Midbrain (tissue), 1 donor: ENCODE measurements at regions not wholly inside any gene's neighbourhood (a gene's known extent, or its start where the extent isn't known, plus 50 kb on each side); places are given as distances from the start of the nearest gene placed in this dataset.

Experiments
- DNase-seq: peaks from one replicate; lab custom pipeline; 2025; lab: John Stamatoyannopoulos, UW

GRCh38 chr17:77700165-77700881 is 258.2 kb upstream of the TNRC6C start:
- no peak for DNase-seq

- no peak for DNase-seq
Measured at GRCh38 chr17:77701996-77702395, 256.5 kb upstream of the TNRC6C start.

- no peak for DNase-seq
Measured at GRCh38 chr17:77704048-77704815, 254.3 kb upstream of the TNRC6C start.

GRCh38 chr17:77706938-77707337 is 251.6 kb upstream of the TNRC6C start:
- DNase-seq = no peak

- no peak for DNase-seq
Measured at GRCh38 chr17:77707546-77707945, 251.0 kb upstream of the TNRC6C start.

- DNase-seq = no peak
Measured at GRCh38 chr17:77708049-77708448, 250.5 kb upstream of the TNRC6C start.

- DNase-seq = no peak
Measured at GRCh38 chr17:77708936-77709335, 249.6 kb upstream of the TNRC6C start.

- no peak for DNase-seq
Measured at GRCh38 chr17:77709594-77709993, 248.9 kb upstream of the TNRC6C start.

- DNase-seq = no peak
Measured at GRCh38 chr17:77712578-77712977, 245.9 kb upstream of the TNRC6C start.

GRCh38 chr17:77716289-77716926 is 242.1 kb upstream of the TNRC6C start:
- DNase-seq = no peak

- DNase-seq = no peak
Measured at GRCh38 chr17:77717941-77718668, 240.4 kb upstream of the TNRC6C start.

GRCh38 chr17:77718669-77718961 is 239.9 kb upstream of the TNRC6C start:
- DNase-seq = no peak

- DNase-seq = no peak
Measured at GRCh38 chr17:77719806-77720205, 238.7 kb upstream of the TNRC6C start.

GRCh38 chr17:77720946-77721845 is 237.3 kb upstream of the TNRC6C start:
- no peak for DNase-seq

GRCh38 chr17:77721846-77722160 is 236.7 kb upstream of the TNRC6C start:
- no peak for DNase-seq

GRCh38 chr17:77722366-77722765 is 236.1 kb upstream of the TNRC6C start:
- DNase-seq = no peak

- DNase-seq = no peak
Measured at GRCh38 chr17:77723071-77723908, 235.2 kb upstream of the TNRC6C start.

- DNase-seq = no peak
Measured at GRCh38 chr17:77723909-77724875, 234.3 kb upstream of the TNRC6C start.

- DNase-seq = no peak
Measured at GRCh38 chr17:77724876-77725615, 233.5 kb upstream of the TNRC6C start.
